ENCODE measurements at regions not wholly inside any gene's neighbourhood (a gene's known extent, or its start where the extent isn't known, plus 50 kb on each side); places are given as distances from the start of the nearest gene placed in this dataset.

- DNase-seq = no peak
- ATAC-seq = no peak
Measured at GRCh38 chr3:174403831-174404230, 455.3 kb upstream of the NAALADL2 start.

- ATAC-seq = no peak
- no peak for DNase-seq
Measured at GRCh38 chr3:174408310-174408709, 450.8 kb upstream of the NAALADL2 start.

- DNase-seq (no peak), ATAC-seq (no peak)
Measured at GRCh38 chr3:174409086-174409743, 449.9 kb upstream of the NAALADL2 start.

- no peak for ATAC-seq
- no peak for DNase-seq
Measured at GRCh38 chr3:174413062-174413912, 445.8 kb upstream of the NAALADL2 start.

- ATAC-seq = no peak
- DNase-seq = no peak
Measured at GRCh38 chr3:174414902-174415301, 444.2 kb upstream of the NAALADL2 start.

GRCh38 chr3:174417573-174417972, 441.6 kb upstream of the NAALADL2 start:
- DNase-seq (no peak), ATAC-seq (no peak)

GRCh38 chr3:174419216-174419615, 439.9 kb upstream of the NAALADL2 start:
- ATAC-seq (no peak), DNase-seq (no peak)

GRCh38 chr3:174423936-174424335, 435.2 kb upstream of the NAALADL2 start:
- no peak for DNase-seq
- ATAC-seq = no peak

- DNase-seq (no peak), ATAC-seq (no peak)
Measured at GRCh38 chr3:174424656-174425055, 434.5 kb upstream of the NAALADL2 start.

GRCh38 chr3:174425422-174425821, 433.7 kb upstream of the NAALADL2 start:
- no peak for DNase-seq
- ATAC-seq = no peak

GRCh38 chr3:174430986-174431385, 428.1 kb upstream of the NAALADL2 start:
- ATAC-seq = no peak

GRCh38 chr3:174431717-174432116, 427.4 kb upstream of the NAALADL2 start:
- DNase-seq = no peak

More at GRCh38 chr3:174430986-174431385, 428.1 kb upstream of the NAALADL2 start:
- no peak for DNase-seq

GRCh38 chr3:174436367-174436766, 422.8 kb upstream of the NAALADL2 start:
- no peak for ATAC-seq
- no peak for DNase-seq

More at GRCh38 chr3:174431717-174432116, 427.4 kb upstream of the NAALADL2 start:
- no peak for ATAC-seq

- ATAC-seq (no peak), DNase-seq (no peak)
Measured at GRCh38 chr3:174438501-174439145, 420.5 kb upstream of the NAALADL2 start.

- ATAC-seq = no peak
- DNase-seq = no peak
Measured at GRCh38 chr3:174439331-174440252, 419.5 kb upstream of the NAALADL2 start.

- ATAC-seq = no peak
- no peak for DNase-seq
Measured at GRCh38 chr3:174440253-174440701, 418.9 kb upstream of the NAALADL2 start.

GRCh38 chr3:174440741-174441587, 418.2 kb upstream of the NAALADL2 start:
- ATAC-seq = peak; percentile 81
- DNase-seq = peak; percentile 57

- no peak for DNase-seq
- no peak for ATAC-seq
Measured at GRCh38 chr3:174441588-174442301, 417.4 kb upstream of the NAALADL2 start.

- ATAC-seq (no peak), DNase-seq (no peak)
Measured at GRCh38 chr3:174442302-174442682, 416.8 kb upstream of the NAALADL2 start.

GRCh38 chr3:174444391-174444790, 414.7 kb upstream of the NAALADL2 start:
- no peak for DNase-seq
- ATAC-seq = no peak
